CD4-positive, alpha-beta T cell treated with Interleukin-15 for 4 hours (primary cell): ENCODE measurements at regions not wholly inside any gene's neighbourhood (a gene's known extent, or its start where the extent isn't known, plus 50 kb on each side); places are given as distances from the start of the nearest gene placed in this dataset.
"Not testable (repeated sequence)": the region's sequence is repeated elsewhere in the genome, so short reads cannot be mapped to it uniquely, and the experiment has no call there.

ENCODE experiments used
- DNase-seq: peaks from one replicate; pipeline ENCODE4 v3.0.0-alpha.2; 2020; ENCODE audit warnings: low spot score

DNA sequence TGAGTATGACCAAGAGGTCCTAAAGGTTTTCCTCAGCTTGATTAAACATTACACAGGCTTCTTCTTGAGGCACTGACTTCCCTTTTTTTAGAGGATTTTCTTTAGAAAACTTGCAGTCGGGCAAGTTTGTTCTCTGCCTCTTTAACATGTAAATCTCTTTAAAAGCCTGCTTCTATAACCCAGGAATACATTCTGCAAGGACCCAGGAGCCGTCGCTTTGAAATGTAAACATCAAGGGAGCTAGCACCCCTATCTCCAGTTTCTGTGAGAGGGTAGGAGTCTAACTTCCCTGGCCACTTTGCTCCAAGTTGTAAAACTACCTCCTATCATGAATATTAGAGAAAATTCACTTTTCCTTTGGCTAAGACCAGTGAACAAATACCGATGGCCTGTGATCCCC is 201.5 kb upstream of the CPHXL start:
- DNase-seq, result no peak

- DNase-seq, result no peak
These were observed 202.0 kb upstream of the CPHXL start for GRCh38 chr16:75928295-75928694.

DNA sequence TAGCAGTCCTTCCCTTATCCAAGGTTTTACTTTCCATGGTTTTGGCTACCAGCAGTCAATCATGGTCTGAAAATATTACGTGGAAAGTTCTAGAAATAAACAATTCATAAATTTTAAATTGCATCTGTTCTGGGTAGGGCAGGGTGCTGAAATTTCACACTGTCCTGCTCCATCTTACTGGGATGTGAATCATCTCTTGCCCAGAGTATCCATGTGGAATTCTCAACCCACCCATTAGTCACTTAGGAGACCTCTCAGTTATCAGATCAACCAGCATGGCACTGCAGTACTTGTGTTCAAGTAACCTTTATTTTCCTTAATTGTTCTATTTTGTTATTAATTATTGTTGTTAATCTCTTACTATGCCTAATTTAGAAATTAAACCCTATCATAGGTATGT is 202.8 kb upstream of the CPHXL start:
- DNase-seq, result no peak

- no peak for DNase-seq
These were observed 204.8 kb upstream of the CPHXL start for GRCh38 chr16:75931043-75931442.

GRCh38 chr16:75931970-75932369 is 205.7 kb upstream of the CPHXL start:
- no peak for DNase-seq

DNA sequence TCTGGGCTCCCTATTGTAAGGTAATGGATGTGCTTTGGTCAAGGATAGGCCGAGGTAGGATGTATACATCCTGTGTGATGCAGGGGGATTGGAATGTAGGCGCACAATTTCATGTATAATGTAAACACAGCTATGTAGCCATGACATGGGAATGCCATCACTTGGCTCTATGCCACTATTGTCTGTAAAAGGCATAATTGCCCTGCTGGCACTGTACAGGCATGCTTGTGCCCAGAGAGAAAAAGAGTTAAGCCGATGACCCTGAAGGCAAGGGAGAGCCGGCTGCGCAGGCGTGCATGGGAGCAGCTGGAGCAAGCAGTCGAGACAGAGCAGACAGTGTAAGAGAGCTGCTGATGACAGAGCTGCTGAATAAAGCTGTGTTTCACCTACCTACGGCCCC is 212.5 kb upstream of the CPHXL start:
- no peak for DNase-seq

DNA sequence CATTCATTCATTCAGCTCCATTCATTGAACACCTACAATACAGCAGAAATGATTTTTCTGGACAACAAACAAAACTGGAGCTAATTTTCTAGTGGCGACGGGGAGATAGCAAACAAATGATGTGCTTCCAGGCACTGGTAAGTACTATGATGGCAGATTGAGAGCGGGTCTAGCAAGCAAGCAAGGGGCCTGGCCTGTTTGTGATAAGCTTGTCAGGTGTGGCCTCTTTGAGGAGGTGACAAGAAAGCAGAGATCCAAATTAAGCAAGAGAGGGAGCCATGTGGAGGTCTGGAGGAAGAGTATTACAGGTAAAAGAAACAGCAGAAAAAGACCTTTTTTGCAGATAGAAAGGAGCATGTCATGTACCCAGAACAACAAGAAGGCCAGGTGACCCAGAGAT is 216.1 kb upstream of the CPHXL start:
- no peak for DNase-seq

DNA sequence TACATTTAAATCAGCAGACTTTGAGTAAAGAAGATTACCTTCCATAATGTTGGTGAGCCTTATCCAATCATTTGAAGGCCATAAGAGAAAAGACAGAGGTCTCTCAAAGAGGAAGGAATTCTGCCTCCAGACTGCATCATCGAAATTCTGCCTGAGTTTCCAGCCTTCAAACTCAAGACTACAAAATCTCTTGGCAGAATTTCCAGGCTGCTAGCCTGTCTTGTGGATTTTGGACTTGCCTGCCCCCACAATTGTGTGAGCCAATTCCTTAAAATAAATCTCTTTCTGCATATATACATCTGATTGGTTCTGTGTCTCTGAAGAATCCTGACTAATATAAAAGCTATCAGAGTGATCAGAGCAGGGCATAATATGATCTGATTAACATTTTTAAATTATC is 216.6 kb upstream of the CPHXL start:
- DNase-seq, result no peak

GRCh38 chr16:75943705-75944514 is 217.6 kb upstream of the CPHXL start:
- no peak for DNase-seq

GRCh38 chr16:75945916-75946457 is 219.7 kb upstream of the CPHXL start:
- DNase-seq, result no peak

DNA sequence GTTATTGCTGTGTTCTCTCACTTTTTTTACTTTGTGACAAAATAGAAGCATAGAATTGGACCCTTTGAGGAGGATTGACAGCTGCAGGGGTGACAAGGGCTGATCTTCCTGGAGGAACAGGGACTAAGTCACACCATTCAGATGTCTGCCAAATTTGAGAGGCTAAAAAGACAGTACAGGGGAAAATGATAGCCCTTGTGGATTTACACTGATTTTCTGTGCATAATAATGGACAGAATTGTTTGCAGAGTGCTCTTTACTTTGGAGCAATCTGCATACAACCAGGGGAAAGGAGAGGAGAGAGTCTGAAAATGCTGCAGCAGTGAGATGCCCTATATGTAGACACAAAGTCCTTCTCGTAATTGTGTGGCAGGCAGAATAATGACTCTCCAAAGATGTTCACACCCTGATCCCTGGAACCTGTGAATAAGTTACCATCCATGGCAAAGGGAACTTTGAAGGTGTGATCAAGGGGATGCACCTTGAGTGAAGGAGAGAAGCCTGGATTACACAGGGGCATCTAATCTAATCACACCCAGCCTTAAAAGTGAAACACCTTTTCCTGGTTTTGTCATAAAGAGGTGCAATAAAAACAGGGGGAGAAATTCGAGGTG is 221.4 kb upstream of the CPHXL start:
- DNase-seq, result no peak

- DNase-seq, result no peak
These were observed 222.2 kb upstream of the CPHXL start for GRCh38 chr16:75948441-75948840.

GRCh38 chr16:75948886-75949285 is 222.6 kb upstream of the CPHXL start:
- DNase-seq, result no peak

- no peak for DNase-seq
These were observed 225.8 kb upstream of the CPHXL start for GRCh38 chr16:75952124-75952523.

GRCh38 chr16:75957870-75958269 is 231.6 kb upstream of the CPHXL start:
- no peak for DNase-seq

GRCh38 chr16:75965504-75966374 is 239.4 kb upstream of the CPHXL start:
- DNase-seq, result no peak

DNA sequence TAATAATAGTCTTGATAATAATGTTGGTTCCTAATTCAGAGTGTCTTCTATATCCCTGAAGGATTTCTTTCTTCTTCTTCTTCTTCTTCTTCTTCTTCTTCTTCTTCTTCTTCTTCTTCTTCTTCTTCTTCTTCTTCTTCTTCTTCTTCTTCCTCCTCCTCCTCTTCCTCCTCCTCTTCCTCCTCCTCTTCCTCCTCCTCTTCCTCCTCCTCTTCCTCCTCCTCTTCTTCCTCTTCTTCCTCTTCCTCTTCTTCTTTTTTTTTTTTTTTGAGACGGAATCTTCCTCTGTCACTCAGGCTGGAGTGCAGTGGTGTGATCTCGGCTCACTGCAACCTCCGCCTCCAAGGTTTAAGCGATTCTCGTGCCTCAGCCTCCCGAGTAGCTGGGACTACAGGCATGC is 242.8 kb upstream of the CPHXL start:
- DNase-seq, result not testable (repeated sequence)

DNA sequence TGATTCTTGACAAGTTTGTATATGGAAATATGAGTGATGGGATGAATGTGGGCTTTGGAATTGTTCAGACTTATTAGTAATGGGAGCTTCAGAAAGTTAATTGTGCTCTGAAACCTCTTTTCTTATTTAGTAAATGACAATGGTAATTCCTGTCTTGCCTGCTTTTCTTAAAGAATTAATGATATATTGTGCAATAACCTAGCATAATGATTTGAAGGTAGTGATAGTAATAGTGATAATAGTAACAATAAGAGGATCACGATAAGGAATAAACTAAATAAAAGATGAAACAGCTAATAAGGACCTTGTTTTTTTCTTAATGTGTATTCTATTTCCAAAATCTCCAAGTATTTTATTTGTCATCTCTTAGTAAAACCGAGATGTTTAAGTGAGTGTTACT is 245.0 kb upstream of the CPHXL start:
- DNase-seq, result no peak

- DNase-seq, result no peak
These were observed 257.0 kb upstream of the CPHXL start for GRCh38 chr16:75983296-75983695.

- DNase-seq, result no peak
These were observed 257.6 kb upstream of the CPHXL start for GRCh38 chr16:75983741-75984381.

- no peak for DNase-seq
These were observed 261.0 kb upstream of the CPHXL start for GRCh38 chr16:75987323-75987722.

DNA sequence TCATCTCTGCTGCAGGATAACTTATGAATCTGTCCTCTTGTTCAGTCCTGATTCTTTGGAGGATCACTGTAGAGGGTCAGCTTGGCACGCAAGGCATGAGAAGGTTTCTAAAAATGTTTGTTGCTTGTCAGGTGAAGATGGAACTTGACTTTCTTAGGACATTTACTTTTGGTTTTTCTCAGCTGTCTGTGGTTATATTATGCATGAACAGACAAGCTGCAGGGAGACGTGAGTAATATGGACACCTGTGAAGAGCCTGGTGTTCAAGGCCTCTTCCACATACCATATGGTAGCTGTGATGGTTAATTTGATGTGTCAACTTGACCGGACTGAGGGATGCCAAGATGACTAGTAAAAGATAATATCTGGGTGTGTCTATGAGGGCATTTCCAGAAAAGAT is 270.2 kb upstream of the CPHXL start:
- DNase-seq, result no peak
